OCI-LY1 (cell line): ENCODE measurements at regions not wholly inside any gene's neighbourhood (a gene's known extent, or its start where the extent isn't known, plus 50 kb on each side); places are given as distances from the start of the nearest gene placed in this dataset.

Experiments
- H2AFZ ChIP-seq: fragments of 200-600 bp; sonication (generic), shearing (Covaris generic); 2 replicates; pipeline ENCODE4 v1.6.0; 2014; ENCODE audit warnings: antibody characterized with exemption, mild to moderate bottlenecking, low read length
- H3F3A ChIP-seq: fragments of 200-600 bp; sonication (generic), shearing (Covaris generic); 2 replicates; pipeline ENCODE4 v1.6.0; 2014; ENCODE audit warnings: mild to moderate bottlenecking, antibody characterized with exemption, low read length, moderate library complexity; ENCODE audit not compliant: insufficient read depth
- H3K27ac ChIP-seq: fragments of 200-600 bp; sonication (generic); 2 replicates; pipeline ENCODE4 v1.5.1; 2014; ENCODE audit warnings: low read length, mixed run types, mild to moderate bottlenecking, low read depth; ENCODE audit not compliant: poor library complexity, severe bottlenecking
- H3K27me3 ChIP-seq: fragments of 200-600 bp; sonication (generic); 2 replicates; pipeline ENCODE4 v1.6.0; 2014; ENCODE audit warnings: antibody characterized with exemption, mild to moderate bottlenecking, low read length, moderate library complexity; ENCODE audit not compliant: insufficient read depth
- H3K36me3 ChIP-seq: fragments of 200-600 bp; sonication (generic); 2 replicates; pipeline ENCODE4 v1.6.1; 2014; ENCODE audit warnings: mild to moderate bottlenecking, antibody characterized with exemption, low read length, moderate library complexity, mixed read lengths; ENCODE audit not compliant: insufficient read depth
- H3K4me1 ChIP-seq: fragments of 200-600 bp; sonication (generic); 2 replicates; pipeline ENCODE4 v1.5.1; 2014; ENCODE audit warnings: mild to moderate bottlenecking, low read length, moderate library complexity; ENCODE audit not compliant: insufficient read depth, severe bottlenecking
- H3K4me2 ChIP-seq: fragments of 200-600 bp; sonication (generic), shearing (Covaris generic); 2 replicates; pipeline ENCODE4 v1.6.1; 2014; ENCODE audit warnings: low read length
- H3K4me3 ChIP-seq: fragments of 200-600 bp; sonication (generic); 2 replicates; pipeline ENCODE4 v1.5.1; 2014; ENCODE audit warnings: low read length, low read depth, mild to moderate bottlenecking, mixed read lengths; ENCODE audit not compliant: poor library complexity, severe bottlenecking
- H3K79me2 ChIP-seq: fragments of 200-600 bp; shearing (Covaris generic); 2 replicates; pipeline ENCODE4 v1.6.1; 2016; ENCODE audit warnings: mixed run types, low read length, mixed read lengths; ENCODE audit not compliant: insufficient read depth
- H3K9ac ChIP-seq: fragments of 200-600 bp; sonication (generic), shearing (Covaris generic); 2 replicates; pipeline ENCODE4 v1.6.1; 2014; ENCODE audit warnings: mild to moderate bottlenecking, low read length, mixed read lengths
- H3K9me2 ChIP-seq: fragments of 200-600 bp; sonication (generic), shearing (Covaris generic); 2 replicates; pipeline ENCODE4 v1.6.1; 2014; ENCODE audit warnings: low read depth, mild to moderate bottlenecking, low read length, mixed read lengths
- H3K9me3 ChIP-seq: fragments of 200-600 bp; shearing (Covaris generic); 2 replicates; pipeline ENCODE4 v1.6.1; 2014; ENCODE audit warnings: low read length, mixed read lengths
- H4K20me1 ChIP-seq: fragments of 200-600 bp; sonication (generic), shearing (Covaris generic); 2 replicates; pipeline ENCODE4 v1.6.0; 2016; ENCODE audit warnings: mild to moderate bottlenecking, low read length; ENCODE audit not compliant: insufficient read depth
- CTCF ChIP-seq: fragments of 200-600 bp; sonication (generic), shearing (Covaris generic); IDR thresholded peaks from 2 replicates; pipeline ENCODE4 v1.5.1; 2017; ENCODE audit warnings: mild to moderate bottlenecking, antibody characterized with exemption, low read length, moderate library complexity, mixed read lengths
- EZH2 ChIP-seq: fragments of 200-600 bp; sonication (generic), shearing (Covaris generic); IDR thresholded peaks from 2 replicates; pipeline ENCODE4 v1.8.0; 2017; ENCODE audit warnings: borderline replicate concordance, mixed run types, mild to moderate bottlenecking, antibody characterized with exemption, low read length, moderate library complexity, mixed read lengths

GRCh38 chr1:4587721-4588120 lies 66.7 kb upstream of the AJAP1 start:
- Histone ChIP-seq H4K20me1 (no peaks in the 10 kb centered on the region), H3K79me2 (no peaks in the 10 kb centered on the region), H3K9ac (no peak overlapping the region), H2AFZ (no peak overlapping the region), H3F3A (no peaks in the 10 kb centered on the region), H3K27ac (no peak overlapping the region), H3K36me3 (no peaks in the 10 kb centered on the region), H3K27me3 (no peaks in the 10 kb centered on the region), H3K4me3 (no peak overlapping the region), H3K4me1 (no peaks in the 10 kb centered on the region), H3K9me3 (no peaks in the 10 kb centered on the region), H3K4me2 (no peak overlapping the region), H3K9me2 (no peaks in the 10 kb centered on the region)
- TF ChIP-seq EZH2 (no peak), CTCF (no peak)

- Histone ChIP-seq H3K9me3 (no peaks in the 10 kb centered on the region), H3K27ac (no peak overlapping the region), H3K79me2 (no peaks in the 10 kb centered on the region), H3K4me3 (no peak overlapping the region), H3K9me2 (no peaks in the 10 kb centered on the region), H4K20me1 (no peaks in the 10 kb centered on the region), H2AFZ (no peak overlapping the region), H3K36me3 (no peaks in the 10 kb centered on the region), H3K4me2 (no peak overlapping the region), H3F3A (no peaks in the 10 kb centered on the region), H3K9ac (no peak overlapping the region), H3K4me1 (no peaks in the 10 kb centered on the region), H3K27me3 (no peaks in the 10 kb centered on the region)
- TF ChIP-seq CTCF: no peak
- no peak for TF ChIP-seq EZH2
Observed at GRCh38 chr1:4590756-4591155, 63.7 kb upstream of the AJAP1 start.

GRCh38 chr1:4591926-4592325 lies 62.5 kb upstream of the AJAP1 start:
- Histone ChIP-seq H3K4me3 (no peak overlapping the region), H3K9me3 (no peaks in the 10 kb centered on the region), H3K9ac (no peak overlapping the region), H3K9me2 (no peaks in the 10 kb centered on the region), H3K27me3 (no peaks in the 10 kb centered on the region; the same call in 1 of the 2 replicates), H3K4me2 (no peak overlapping the region), H4K20me1 (no peaks in the 10 kb centered on the region), H2AFZ (no peak overlapping the region), H3K79me2 (no peaks in the 10 kb centered on the region), H3K4me1 (no peaks in the 10 kb centered on the region), H3F3A (no peaks in the 10 kb centered on the region), H3K36me3 (no peaks in the 10 kb centered on the region), H3K27ac (no peak overlapping the region)
- TF ChIP-seq CTCF (no peak), EZH2 (no peak)
